HEK293 (cell line): ENCODE measurements at regions not wholly inside any gene's neighbourhood (a gene's known extent, or its start where the extent isn't known, plus 50 kb on each side); places are given as distances from the start of the nearest gene placed in this dataset.

ENCODE experiments used
- CTCF ChIA-PET: fragments of 350-600 bp; formaldehyde crosslinking; extraction: SDS; loops from one replicate; lab custom pipeline; 2021; ENCODE audit warnings: antibody characterized with exemption; lab: Yijun Ruan, JAX
- POLR2A ChIA-PET: fragments of 300-600 bp; formaldehyde crosslinking; extraction: SDS; loops from one replicate; lab custom pipeline; 2020; ENCODE audit warnings: antibody characterized with exemption, inconsistent platforms; lab: Yijun Ruan, JAX
- H3K27ac ChIP-seq: fragments of 200-500 bp; sonication (Bioruptor generic); 2 replicates; pipeline ENCODE4 v1.5.1; 2014; ENCODE audit warnings: low read depth, low read length, control low read depth, inconsistent platforms; ENCODE audit errors: extremely low read depth
- H3K36me3 ChIP-seq, 2 experiments: fragments of 200-500 bp in 1 of 2; sonication (Bioruptor generic) in 1 of 2; 1 replicate in 1 of 2; 2 replicates in 1 of 2; pipeline ENCODE4 v1.5.1; 2014 to 2017; ENCODE audit warnings: inconsistent platforms in 2 of 2, low read length in 2 of 2; ENCODE audit not compliant: control insufficient read depth in 2 of 2, insufficient read depth in 1 of 2
- H3K4me1 ChIP-seq: fragments of 200-500 bp; sonication (Bioruptor generic); 2 replicates; pipeline ENCODE4 v1.5.1; 2014; ENCODE audit warnings: mild to moderate bottlenecking, low read length, inconsistent platforms; ENCODE audit not compliant: control insufficient read depth, insufficient read depth
- H3K4me3 ChIP-seq: 2 replicates; pipeline ENCODE4 v1.5.1; 2011; ENCODE audit warnings: low read depth, mild to moderate bottlenecking, control low read depth, low read length, moderate library complexity
- H3K9me3 ChIP-seq: fragments of 200-500 bp; sonication (Bioruptor generic); 2 replicates; pipeline ENCODE4 v1.5.1; 2014; ENCODE audit warnings: low read depth, low read length, inconsistent platforms; ENCODE audit not compliant: control insufficient read depth, insufficient read depth
- KLF1 ChIP-seq: fragments of 450-650 bp; formaldehyde crosslinking; IDR thresholded peaks from 2 replicates; pipeline ENCODE4 v1.5.1; 2016; ENCODE audit warnings: missing biosample characterization, missing genetic modification characterization
- OSR2 ChIP-seq: fragments of 450-650 bp; formaldehyde crosslinking; IDR thresholded peaks from 2 replicates; pipeline ENCODE4 v1.5.1; 2016; ENCODE audit warnings: missing biosample characterization, missing genetic modification characterization
- SALL2 ChIP-seq: fragments of 450-650 bp; formaldehyde crosslinking; IDR thresholded peaks from 2 replicates; pipeline ENCODE4 v1.5.0; 2017; ENCODE audit warnings: missing biosample characterization, mild to moderate bottlenecking, missing genetic modification characterization, borderline replicate concordance
- ZBTB7A ChIP-seq: fragments of 450-650 bp; formaldehyde crosslinking; IDR thresholded peaks from 2 replicates; pipeline ENCODE4 v1.5.1; 2016; ENCODE audit warnings: low read depth, missing biosample characterization, missing genetic modification characterization
- ZBTB8A ChIP-seq: fragments of 450-650 bp; formaldehyde crosslinking; IDR thresholded peaks from 2 replicates; pipeline ENCODE4 v1.5.1; 2016; ENCODE audit warnings: missing biosample characterization, missing genetic modification characterization
- ZIC2 ChIP-seq: fragments of 450-650 bp; formaldehyde crosslinking; IDR thresholded peaks from 2 replicates; pipeline ENCODE4 v1.5.1; 2016; ENCODE audit warnings: missing biosample characterization, missing genetic modification characterization
- ZNF2 ChIP-seq: fragments of 450-650 bp; formaldehyde crosslinking; IDR thresholded peaks from 2 replicates; pipeline ENCODE4 v1.5.1; 2016; ENCODE audit warnings: missing biosample characterization, missing genetic modification characterization
- ZNF514 ChIP-seq: fragments of 450-650 bp; formaldehyde crosslinking; IDR thresholded peaks from 2 replicates; pipeline ENCODE4 v1.5.1; 2016; ENCODE audit warnings: missing biosample characterization, missing genetic modification characterization
- ZNF544 ChIP-seq: fragments of 450-650 bp; formaldehyde crosslinking; IDR thresholded peaks from 2 replicates; pipeline ENCODE4 v1.5.0; 2017; ENCODE audit warnings: missing biosample characterization, missing genetic modification characterization
- ZNF555 ChIP-seq: fragments of 450-650 bp; formaldehyde crosslinking; conservative IDR thresholded peaks from 2 replicates; pipeline ENCODE4 v1.5.1; 2017; ENCODE audit warnings: missing biosample characterization, mild to moderate bottlenecking, missing genetic modification characterization, inconsistent platforms
- ZNF610 ChIP-seq: fragments of 450-650 bp; formaldehyde crosslinking; IDR thresholded peaks from 2 replicates; pipeline ENCODE4 v1.5.1; 2016; ENCODE audit warnings: missing biosample characterization, missing genetic modification characterization, borderline replicate concordance
- ZXDB ChIP-seq: fragments of 450-650 bp; formaldehyde crosslinking; IDR thresholded peaks from 2 replicates; pipeline ENCODE4 v1.5.1; 2016; ENCODE audit warnings: missing biosample characterization, missing genetic modification characterization
- TF ChIP-seq, protein P1 (sequence below): fragments of 450-650 bp; formaldehyde crosslinking; IDR thresholded peaks from 2 replicates; pipeline ENCODE4 v1.5.1; 2016; ENCODE audit warnings: missing biosample characterization, missing genetic modification characterization
- TF ChIP-seq, protein P2 (sequence below): IDR thresholded peaks from 2 replicates; pipeline ENCODE4 v1.6.1; 2011; ENCODE audit warnings: mild to moderate bottlenecking, low read depth, low read length, borderline replicate concordance
- TF ChIP-seq, protein P3 (sequence below): sonication (generic); formaldehyde crosslinking; IDR thresholded peaks from 2 replicates; pipeline ENCODE4 v1.8.1; 2022; ENCODE audit warnings: mild to moderate bottlenecking, moderate library complexity, missing genetic modification reagents
- TF ChIP-seq, protein P4 (sequence below): fragments of 450-650 bp; formaldehyde crosslinking; IDR thresholded peaks from 2 replicates; pipeline ENCODE4 v1.5.1; 2017; ENCODE audit warnings: missing biosample characterization, missing genetic modification characterization
- TF ChIP-seq, protein P5 (sequence below): fragments of 450-650 bp; formaldehyde crosslinking; IDR thresholded peaks from 2 replicates; pipeline ENCODE4 v1.5.1; 2016; ENCODE audit warnings: missing biosample characterization, missing genetic modification characterization

DNA sequence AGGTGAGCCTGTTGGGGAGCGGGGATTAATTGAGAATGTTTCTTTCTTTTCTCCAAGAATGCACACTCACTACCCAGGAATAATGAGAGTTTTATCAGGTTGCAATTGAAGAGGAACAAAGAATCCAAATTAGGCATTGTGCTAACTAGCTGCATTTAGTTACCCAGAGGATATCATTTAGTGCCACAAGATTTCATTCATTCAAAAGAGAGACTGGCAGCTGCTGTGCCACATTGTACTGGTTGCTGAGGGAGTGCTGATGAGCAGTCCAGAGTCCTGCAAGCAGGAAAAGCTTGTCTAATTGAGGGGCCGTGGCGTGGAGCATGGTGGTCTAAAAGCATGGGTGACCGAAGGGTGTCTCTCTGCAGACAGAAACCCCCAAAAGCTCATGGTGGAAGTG, 97.6 kb downstream of the CTAGE1 start:
- Histone ChIP-seq H3K4me3 (no peak overlapping the region), H3K4me1 (peaks cover 6% of the 10 kb centered on the region; the same call in 1 of the 2 replicates), H3K9me3 (no peaks in the 10 kb centered on the region), H3K27ac (no peak overlapping the region), H3K36me3 (no peaks in the 10 kb centered on the region)
- TF ChIP-seq ZXDB (tag by site-specific recombination) (no peak), ZNF555 (tag by site-specific recombination) (no peak), ZNF2 (no peak), KLF1 (tag by site-specific recombination) (no peak), ZNF610 (tag by site-specific recombination) (no peak), ZIC2 (tag by site-specific recombination) (no peak), ZNF514 (tag by site-specific recombination) (no peak), ZBTB7A (tag by site-specific recombination) (no peak), OSR2 (no peak), ZNF544 (tag by site-specific recombination) (no peak), SALL2 (no peak), ZBTB8A (no peak)
- TF ChIP-seq, protein P1, sequence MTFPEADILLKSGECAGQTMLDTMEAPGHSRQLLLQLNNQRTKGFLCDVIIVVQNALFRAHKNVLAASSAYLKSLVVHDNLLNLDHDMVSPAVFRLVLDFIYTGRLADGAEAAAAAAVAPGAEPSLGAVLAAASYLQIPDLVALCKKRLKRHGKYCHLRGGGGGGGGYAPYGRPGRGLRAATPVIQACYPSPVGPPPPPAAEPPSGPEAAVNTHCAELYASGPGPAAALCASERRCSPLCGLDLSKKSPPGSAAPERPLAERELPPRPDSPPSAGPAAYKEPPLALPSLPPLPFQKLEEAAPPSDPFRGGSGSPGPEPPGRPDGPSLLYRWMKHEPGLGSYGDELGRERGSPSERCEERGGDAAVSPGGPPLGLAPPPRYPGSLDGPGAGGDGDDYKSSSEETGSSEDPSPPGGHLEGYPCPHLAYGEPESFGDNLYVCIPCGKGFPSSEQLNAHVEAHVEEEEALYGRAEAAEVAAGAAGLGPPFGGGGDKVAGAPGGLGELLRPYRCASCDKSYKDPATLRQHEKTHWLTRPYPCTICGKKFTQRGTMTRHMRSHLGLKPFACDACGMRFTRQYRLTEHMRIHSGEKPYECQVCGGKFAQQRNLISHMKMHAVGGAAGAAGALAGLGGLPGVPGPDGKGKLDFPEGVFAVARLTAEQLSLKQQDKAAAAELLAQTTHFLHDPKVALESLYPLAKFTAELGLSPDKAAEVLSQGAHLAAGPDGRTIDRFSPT: no peak
- TF ChIP-seq, protein P2, sequence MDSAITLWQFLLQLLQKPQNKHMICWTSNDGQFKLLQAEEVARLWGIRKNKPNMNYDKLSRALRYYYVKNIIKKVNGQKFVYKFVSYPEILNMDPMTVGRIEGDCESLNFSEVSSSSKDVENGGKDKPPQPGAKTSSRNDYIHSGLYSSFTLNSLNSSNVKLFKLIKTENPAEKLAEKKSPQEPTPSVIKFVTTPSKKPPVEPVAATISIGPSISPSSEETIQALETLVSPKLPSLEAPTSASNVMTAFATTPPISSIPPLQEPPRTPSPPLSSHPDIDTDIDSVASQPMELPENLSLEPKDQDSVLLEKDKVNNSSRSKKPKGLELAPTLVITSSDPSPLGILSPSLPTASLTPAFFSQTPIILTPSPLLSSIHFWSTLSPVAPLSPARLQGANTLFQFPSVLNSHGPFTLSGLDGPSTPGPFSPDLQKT: no peak
- TF ChIP-seq, protein P3, sequence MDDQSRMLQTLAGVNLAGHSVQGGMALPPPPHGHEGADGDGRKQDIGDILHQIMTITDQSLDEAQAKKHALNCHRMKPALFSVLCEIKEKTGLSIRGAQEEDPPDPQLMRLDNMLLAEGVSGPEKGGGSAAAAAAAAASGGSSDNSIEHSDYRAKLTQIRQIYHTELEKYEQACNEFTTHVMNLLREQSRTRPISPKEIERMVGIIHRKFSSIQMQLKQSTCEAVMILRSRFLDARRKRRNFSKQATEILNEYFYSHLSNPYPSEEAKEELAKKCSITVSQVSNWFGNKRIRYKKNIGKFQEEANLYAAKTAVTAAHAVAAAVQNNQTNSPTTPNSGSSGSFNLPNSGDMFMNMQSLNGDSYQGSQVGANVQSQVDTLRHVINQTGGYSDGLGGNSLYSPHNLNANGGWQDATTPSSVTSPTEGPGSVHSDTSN (CRISPR knock-in tag): no peak
- TF ChIP-seq, protein P4, sequence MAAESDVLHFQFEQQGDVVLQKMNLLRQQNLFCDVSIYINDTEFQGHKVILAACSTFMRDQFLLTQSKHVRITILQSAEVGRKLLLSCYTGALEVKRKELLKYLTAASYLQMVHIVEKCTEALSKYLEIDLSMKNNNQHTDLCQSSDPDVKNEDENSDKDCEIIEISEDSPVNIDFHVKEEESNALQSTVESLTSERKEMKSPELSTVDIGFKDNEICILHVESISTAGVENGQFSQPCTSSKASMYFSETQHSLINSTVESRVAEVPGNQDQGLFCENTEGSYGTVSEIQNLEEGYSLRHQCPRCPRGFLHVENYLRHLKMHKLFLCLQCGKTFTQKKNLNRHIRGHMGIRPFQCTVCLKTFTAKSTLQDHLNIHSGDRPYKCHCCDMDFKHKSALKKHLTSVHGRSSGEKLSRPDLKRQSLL (tag by site-specific recombination): no peak
- TF ChIP-seq, protein P5, sequence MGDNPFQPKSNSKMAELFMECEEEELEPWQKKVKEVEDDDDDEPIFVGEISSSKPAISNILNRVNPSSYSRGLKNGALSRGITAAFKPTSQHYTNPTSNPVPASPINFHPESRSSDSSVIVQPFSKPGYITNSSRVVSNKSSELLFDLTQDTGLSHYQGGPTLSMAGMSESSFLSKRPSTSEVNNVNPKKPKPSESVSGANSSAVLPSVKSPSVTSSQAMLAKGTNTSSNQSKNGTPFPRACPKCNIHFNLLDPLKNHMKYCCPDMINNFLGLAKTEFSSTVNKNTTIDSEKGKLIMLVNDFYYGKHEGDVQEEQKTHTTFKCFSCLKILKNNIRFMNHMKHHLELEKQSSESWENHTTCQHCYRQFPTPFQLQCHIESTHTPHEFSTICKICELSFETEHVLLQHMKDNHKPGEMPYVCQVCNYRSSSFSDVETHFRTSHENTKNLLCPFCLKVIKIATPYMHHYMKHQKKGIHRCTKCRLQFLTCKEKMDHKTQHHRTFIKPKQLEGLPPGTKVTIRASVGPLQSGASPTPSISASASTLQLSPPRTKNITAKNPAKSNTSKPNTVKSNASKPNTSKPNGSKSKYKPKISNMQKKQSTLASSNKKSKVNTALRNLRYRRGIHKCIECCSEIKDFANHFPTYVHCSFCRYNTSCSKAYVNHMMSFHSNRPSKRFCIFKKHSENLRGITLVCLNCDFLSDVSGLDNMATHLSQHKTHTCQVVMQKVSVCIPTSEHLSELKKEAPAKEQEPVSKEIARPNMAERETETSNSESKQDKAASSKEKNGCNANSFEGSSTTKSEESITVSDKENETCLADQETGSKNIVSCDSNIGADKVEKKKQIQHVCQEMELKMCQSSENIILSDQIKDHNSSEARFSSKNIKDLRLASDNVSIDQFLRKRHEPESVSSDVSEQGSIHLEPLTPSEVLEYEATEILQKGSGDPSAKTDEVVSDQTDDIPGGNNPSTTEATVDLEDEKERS (tag by site-specific recombination): no peak
- ChIA-PET POLR2A (no interaction called here), CTCF (interaction anchor here (0.7 to 1.2 kb wide), 2 partner anchors 27 to 248 kb away, joined by 3 read pairs; no protein-coding TSS in a partner anchor)
